Adrenal gland (tissue), 5 donors: ENCODE measurements at regions not wholly inside any gene's neighbourhood (a gene's known extent, or its start where the extent isn't known, plus 50 kb on each side); places are given as distances from the start of the nearest gene placed in this dataset.

Experiments used
- POLR2A ChIP-seq, 2 donors: fragments of 450-650 bp; IDR thresholded peaks; one replicate each; pipeline ENCODE4 v1.6.1; 2017; ENCODE audit warnings: antibody characterized with exemption in 2 of 2, mild to moderate bottlenecking in 2 of 2, moderate library complexity in 1 of 2
- TF ChIP-seq, protein P1 (sequence below), 6 experiments: fragments of 450-650 bp in 4 of 6; fragments of 200-600 bp in 2 of 6; sonication (generic) in 1 of 6; IDR thresholded peaks; 1 replicate in 5 of 6; 2 replicates in 1 of 6; pipeline versions ENCODE4 v1.5.1 to v1.8.0; 2016 to 2021; ENCODE audit warnings: antibody characterized with exemption in 6 of 6, mild to moderate bottlenecking in 2 of 6, moderate library complexity in 1 of 6
- donor health status: DM: no; HTN: no; CAD: no.

DNA sequence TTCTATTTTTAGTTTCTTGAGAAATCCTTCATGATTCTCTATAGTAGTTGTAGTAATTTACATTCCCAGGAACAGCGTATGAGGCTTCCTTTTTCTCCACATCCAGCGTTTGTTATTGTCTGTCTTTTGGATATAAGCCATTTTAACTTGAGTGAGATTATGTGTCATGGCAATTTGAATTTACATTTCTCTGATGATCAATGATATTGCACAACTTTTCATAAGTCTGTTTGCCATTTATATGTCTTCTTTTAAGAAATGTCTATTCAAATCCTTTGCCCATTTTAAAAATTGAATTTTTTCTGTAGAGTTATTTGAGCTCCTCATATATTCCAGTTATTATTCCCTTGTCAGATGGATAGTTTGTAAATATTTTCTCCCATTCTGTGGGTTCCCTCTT is 285.1 kb downstream of the REEP3 start:
- TF ChIP-seq, protein P1, sequence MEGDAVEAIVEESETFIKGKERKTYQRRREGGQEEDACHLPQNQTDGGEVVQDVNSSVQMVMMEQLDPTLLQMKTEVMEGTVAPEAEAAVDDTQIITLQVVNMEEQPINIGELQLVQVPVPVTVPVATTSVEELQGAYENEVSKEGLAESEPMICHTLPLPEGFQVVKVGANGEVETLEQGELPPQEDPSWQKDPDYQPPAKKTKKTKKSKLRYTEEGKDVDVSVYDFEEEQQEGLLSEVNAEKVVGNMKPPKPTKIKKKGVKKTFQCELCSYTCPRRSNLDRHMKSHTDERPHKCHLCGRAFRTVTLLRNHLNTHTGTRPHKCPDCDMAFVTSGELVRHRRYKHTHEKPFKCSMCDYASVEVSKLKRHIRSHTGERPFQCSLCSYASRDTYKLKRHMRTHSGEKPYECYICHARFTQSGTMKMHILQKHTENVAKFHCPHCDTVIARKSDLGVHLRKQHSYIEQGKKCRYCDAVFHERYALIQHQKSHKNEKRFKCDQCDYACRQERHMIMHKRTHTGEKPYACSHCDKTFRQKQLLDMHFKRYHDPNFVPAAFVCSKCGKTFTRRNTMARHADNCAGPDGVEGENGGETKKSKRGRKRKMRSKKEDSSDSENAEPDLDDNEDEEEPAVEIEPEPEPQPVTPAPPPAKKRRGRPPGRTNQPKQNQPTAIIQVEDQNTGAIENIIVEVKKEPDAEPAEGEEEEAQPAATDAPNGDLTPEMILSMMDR (IDR thresholded peaks at IDR 0.05), result no peak
- TF ChIP-seq POLR2A (IDR thresholded peaks at IDR 0.05), result no peak
